GM19438 (cell line): ENCODE measurements at regions not wholly inside any gene's neighbourhood (a gene's known extent, or its start where the extent isn't known, plus 50 kb on each side); places are given as distances from the start of the nearest gene placed in this dataset.

Source experiments
- ATAC-seq: cut with Tn5 transposase; IDR thresholded peaks from one replicate; pipeline ENCODE4 v1.9.1; 2021; ENCODE audit warnings: low read depth; ENCODE audit not compliant: unreplicated experiment

DNA sequence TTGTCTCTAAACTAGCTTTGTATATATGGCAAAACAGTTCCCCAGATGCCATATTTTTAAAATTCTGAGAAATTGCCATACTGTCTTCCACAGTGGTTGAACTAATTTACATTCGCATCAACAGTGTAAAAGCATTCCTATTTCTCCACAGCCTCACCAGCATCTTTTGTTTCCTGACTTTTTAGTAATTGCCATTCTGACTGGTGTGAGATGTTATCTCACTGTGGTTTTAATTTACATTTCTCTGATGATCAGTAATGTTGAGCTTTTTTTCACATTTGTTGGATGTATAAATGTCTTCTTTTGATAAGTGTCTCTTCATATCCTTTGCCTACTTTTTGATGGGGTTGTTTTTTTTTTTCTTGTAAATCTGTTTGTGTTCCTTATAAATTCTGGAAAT, 1222.7 kb upstream of the CITED2 start:
- no peak for ATAC-seq

GRCh38 chr6:140594806-140595128, 1220.3 kb upstream of the CITED2 start:
- ATAC-seq = no peak

- no peak for ATAC-seq
These were observed 1218.4 kb upstream of the CITED2 start for GRCh38 chr6:140592877-140593276.

DNA sequence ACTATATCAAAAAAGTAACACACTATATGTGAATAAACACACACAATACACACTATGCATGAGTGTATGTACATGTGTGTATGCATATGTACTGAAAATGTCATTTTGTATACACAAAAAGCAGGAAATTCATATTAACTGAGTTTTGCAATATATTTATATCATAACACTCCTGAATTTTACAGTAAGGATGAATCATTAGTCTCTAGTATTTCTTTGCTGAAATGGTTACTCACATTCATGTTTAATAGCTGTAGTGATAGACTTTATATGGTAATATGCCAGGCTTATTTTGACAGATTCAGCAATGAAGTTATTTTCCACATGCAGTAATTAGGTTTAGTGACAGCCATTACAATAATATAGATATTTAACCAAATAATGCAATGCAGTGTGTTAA, 1216.2 kb upstream of the CITED2 start:
- ATAC-seq = no peak

DNA sequence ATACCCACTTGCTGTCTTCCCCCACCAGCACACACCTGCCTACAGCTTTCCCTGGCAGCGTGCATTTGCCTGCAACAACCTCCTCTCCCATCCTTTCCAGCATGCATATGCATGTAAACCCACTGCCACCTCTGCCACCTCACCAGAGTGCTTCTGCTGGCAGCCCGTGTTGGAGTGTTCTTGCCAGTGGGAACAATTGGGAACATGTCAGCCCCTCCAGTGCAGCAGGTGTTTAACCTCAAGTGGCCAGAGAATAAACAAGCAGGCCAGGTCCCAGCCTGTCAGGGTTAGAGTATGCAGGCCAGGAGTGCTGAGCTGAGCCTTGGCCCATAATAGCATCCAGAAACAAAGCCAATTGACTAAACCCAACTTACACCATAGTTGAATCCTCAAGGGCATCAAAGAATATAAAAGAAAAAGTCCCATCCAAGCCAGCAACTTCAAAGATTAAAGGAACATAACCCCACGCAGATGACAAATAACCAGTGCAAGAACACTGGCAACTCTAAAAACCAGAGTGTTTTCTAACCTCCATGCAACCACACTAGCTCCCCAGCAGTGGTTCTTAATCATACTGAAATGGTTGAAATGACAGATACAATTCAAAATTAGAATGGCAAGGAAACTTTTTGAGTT, 1212.1 kb upstream of the CITED2 start:
- no peak for ATAC-seq

- no peak for ATAC-seq
These were observed 1207.2 kb upstream of the CITED2 start for GRCh38 chr6:140581601-140582000.

- no peak for ATAC-seq
These were observed 1205.5 kb upstream of the CITED2 start for GRCh38 chr6:140579918-140580317.

- no peak for ATAC-seq
These were observed 1201.6 kb upstream of the CITED2 start for GRCh38 chr6:140576004-140576555.

DNA sequence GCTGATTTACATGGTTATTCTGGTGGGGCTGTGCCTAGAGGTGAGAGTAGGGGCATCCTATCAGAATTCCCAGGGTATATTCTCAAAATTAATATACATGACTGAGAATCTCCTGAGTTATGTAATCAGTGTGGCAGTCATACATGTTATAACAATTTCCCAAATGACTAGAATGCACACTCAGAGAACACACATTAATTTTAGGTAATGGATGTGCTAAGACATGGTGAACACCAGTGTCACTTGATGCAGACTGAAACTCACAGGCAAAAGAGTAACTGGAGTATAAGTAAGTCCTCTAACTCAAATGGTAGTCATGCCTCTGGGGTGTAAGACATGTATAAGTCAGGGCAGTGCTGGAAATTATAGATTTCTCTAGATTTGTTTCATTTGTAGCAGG, 1198.4 kb upstream of the CITED2 start:
- no peak for ATAC-seq

- no peak for ATAC-seq
These were observed 1197.7 kb upstream of the CITED2 start for GRCh38 chr6:140572129-140572528.

DNA sequence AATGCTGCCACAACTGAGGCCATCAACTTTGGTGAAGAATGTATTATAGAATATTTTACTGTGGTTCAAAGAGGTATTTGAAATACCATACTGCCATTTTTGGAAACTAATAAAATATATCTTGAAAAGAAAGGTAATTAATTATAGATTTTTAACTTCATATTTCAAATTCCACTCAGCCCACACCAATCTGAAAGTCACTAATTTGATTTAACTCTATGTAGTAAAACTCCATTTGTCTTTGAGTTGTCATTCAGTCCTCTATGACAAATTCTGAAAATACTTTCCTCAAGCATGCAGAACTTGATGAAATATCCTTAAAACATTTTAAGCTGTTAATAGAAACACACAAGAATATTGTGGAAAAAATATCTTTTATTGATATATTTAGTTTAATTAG, 1196.7 kb upstream of the CITED2 start:
- ATAC-seq = no peak

DNA sequence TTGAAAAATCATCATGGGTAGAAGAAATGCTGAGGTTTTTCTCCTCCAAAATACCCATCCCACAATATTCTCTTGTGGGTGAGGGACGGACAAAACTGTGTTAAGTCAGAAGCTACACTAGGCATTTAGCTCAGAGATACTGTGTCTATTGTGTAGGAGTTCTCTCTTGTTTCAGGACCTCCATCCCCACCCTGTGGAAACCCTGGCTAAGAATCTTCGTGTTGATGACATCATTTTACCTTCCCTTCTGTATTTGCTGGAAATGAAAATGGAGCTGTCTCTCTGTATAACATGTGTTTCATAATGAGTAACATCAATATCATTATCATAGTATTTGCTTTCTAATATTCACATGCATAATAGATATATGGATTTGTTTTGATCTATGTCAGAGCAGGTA, 1193.0 kb upstream of the CITED2 start:
- no peak for ATAC-seq

DNA sequence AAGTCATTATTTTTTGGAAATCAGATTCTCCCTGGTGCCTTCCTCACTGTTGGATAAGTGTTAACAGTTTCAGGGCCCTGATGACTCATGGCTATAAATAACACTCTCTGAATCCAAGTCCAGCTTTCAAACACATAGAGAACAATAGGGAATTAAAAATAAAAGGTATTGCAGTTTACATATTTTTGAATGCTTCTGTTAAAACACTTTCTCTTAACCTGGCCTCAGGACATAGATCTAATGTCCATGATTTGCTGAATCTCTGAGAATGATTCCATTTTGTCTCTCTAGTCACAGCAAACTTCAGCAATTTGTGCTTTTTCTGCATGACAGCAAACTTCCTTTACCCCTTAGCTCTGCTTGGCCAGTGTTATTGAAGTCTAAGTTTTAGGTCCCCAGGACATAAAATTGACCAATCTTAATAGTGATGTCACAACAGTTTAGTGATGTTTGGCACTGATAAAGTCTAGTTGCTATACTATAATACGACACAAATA, 1192.4 kb upstream of the CITED2 start:
- no peak for ATAC-seq

DNA sequence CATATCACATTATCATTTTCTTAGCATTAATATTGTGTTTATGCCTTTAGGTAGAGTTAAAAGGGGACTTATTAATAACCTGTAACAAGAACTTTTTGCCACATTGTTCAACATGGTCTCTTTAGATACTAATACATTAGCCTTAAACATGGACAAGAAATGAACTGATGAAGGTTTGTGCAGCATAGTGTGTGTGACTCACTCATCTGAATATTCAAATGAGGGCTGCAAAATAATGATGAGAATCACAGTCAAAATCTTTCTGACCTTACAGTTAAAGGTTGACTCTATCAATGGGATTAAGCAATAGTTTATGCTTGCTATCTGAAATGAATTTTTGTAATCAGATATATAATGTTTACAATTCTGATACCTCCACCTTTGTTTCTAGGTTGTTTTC, 1189.3 kb upstream of the CITED2 start:
- ATAC-seq = no peak

- ATAC-seq = no peak
These were observed 1187.3 kb upstream of the CITED2 start for GRCh38 chr6:140561701-140562100.

GRCh38 chr6:140560671-140561070, 1186.2 kb upstream of the CITED2 start:
- no peak for ATAC-seq

GRCh38 chr6:140559458-140559857, 1185.0 kb upstream of the CITED2 start:
- ATAC-seq = no peak

DNA sequence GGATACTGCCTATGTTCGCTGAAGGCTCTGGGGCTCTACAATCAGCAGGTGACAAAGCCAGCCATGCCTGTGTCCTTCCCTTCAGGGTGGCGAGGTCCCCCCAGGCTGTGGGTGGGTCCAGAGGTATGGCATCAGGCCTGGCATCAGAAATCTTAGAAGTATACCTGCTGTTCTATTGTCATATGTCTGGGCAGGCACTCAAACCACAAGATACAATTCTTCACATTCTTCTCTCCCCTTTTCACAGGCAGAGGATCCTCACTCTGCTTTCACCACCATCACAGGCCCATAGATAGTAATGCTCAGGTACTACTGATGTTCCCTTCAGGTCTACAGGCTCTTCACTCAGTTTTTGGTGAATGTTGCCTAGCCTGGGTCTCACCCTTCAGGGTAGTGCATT, 1180.0 kb upstream of the CITED2 start:
- no peak for ATAC-seq

DNA sequence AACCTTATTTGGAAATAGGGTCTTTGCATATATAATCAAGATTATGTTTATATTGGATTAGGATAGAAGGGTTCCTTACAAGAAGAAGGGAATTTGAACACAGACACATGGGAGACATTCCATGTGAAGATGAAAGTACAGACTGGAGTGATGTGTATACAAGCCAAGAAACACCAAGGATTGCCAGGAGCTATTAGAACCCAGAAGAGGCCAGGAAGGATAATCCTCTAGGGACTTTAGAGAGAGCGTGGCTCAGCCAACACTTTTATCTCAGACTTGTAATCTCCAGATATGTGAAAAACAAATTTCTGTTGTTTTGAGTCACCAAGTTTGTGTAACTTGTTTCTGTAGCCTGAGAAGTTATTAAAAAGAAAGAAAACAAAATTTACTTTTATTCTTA, 1173.9 kb upstream of the CITED2 start:
- no peak for ATAC-seq

- no peak for ATAC-seq
These were observed 1172.2 kb upstream of the CITED2 start for GRCh38 chr6:140546640-140547039.

DNA sequence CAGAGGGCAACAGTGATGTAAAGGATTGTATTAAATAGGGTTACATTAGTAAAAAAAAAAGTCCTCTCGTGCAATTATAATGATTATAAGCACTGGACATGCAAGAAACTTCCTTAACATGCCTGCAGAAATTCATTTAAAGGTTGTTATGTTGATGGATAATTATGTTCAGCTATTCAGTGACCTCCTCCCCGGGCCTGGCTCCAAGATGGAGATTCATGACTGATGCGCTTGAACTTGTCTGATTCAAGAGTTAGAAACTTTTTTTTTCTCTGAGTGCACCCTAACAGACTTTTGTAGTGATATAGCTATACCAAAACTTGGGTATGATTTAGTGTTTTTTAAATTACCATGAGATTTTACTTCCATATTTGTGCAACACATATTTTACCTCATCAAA, 1170.0 kb upstream of the CITED2 start:
- ATAC-seq = no peak

DNA sequence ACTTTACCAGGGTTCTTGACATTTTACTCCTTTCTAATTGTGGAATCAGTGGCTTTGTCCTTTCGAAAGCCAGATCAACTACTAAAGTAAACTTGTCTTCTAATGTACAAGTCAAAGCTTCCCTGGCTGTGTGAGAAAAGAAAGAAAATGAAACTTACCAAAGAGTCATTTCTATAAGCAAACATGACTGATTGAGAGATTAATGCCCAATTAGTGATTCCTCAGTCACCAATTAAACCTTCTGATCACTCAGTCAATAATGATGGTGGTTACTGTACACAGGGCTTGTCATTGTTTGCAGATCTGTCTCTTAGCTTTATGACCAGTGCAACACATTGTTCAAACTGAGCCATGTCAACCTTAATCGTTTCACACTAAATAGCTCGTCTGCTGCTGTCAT, 1168.4 kb upstream of the CITED2 start:
- ATAC-seq = no peak

GRCh38 chr6:140541288-140541687, 1166.8 kb upstream of the CITED2 start:
- ATAC-seq = no peak
